ENCODE measurements at regions not wholly inside any gene's neighbourhood (a gene's known extent, or its start where the extent isn't known, plus 50 kb on each side); places are given as distances from the start of the nearest gene placed in this dataset.

GRCh38 chr6:12369781-12370262, 79.7 kb downstream of the EDN1 start:
- no peaks in the 10 kb centered on the region for H3K36me3 ChIP-seq

GRCh38 chr6:12371151-12371550, 81.0 kb downstream of the EDN1 start:
- no peak for DNase-seq (ENCODE audit: low spot score in 2 of 2)
- no peaks in the 10 kb centered on the region for H3K9me3 ChIP-seq
- no peak for TF ChIP-seq POLR2A (IDR thresholded peaks at IDR 0.05)
- TF ChIP-seq CTCF (IDR thresholded peaks at IDR 0.05) = no peak
- no peak for TF ChIP-seq POLR2AphosphoS5 (IDR thresholded peaks at IDR 0.05)
- H3K36me3 ChIP-seq = no peaks in the 10 kb centered on the region
- no peaks in the 10 kb centered on the region for H3K4me1 ChIP-seq
- H3K27ac ChIP-seq = no peak overlapping the region
- intact Hi-C loops (cut with DNase I; ENCODE audit: low total_unique reads) = no loop called here
- no peaks in the 10 kb centered on the region for H3K27me3 ChIP-seq
- H3K4me3 ChIP-seq = no peak overlapping the region

More at GRCh38 chr6:12369781-12370262, 79.7 kb downstream of the EDN1 start:
- H3K4me3 ChIP-seq = no peak overlapping the region
- no peaks in the 10 kb centered on the region for H3K4me1 ChIP-seq
- H3K27me3 ChIP-seq = no peaks in the 10 kb centered on the region
- DNase-seq (ENCODE audit: low spot score in 2 of 2) = no peak
- no peak overlapping the region for H3K27ac ChIP-seq
- no peaks in the 10 kb centered on the region for H3K9me3 ChIP-seq
- intact Hi-C loops (cut with DNase I; ENCODE audit: low total_unique reads) = no loop called here
- TF ChIP-seq CTCF (IDR thresholded peaks at IDR 0.05) = no peak
- TF ChIP-seq POLR2AphosphoS5 (IDR thresholded peaks at IDR 0.05) = no peak
- TF ChIP-seq POLR2A (IDR thresholded peaks at IDR 0.05) = no peak

- Histone ChIP-seq H3K27ac (no peak overlapping the region), H3K4me3 (no peak overlapping the region), H3K27me3 (no peaks in the 10 kb centered on the region), H3K9me3 (no peaks in the 10 kb centered on the region), H3K36me3 (no peaks in the 10 kb centered on the region), H3K4me1 (no peaks in the 10 kb centered on the region)
- intact Hi-C loops (cut with DNase I; ENCODE audit: low total_unique reads) = no loop called here
- TF ChIP-seq CTCF (IDR thresholded peaks at IDR 0.05) (no peak), POLR2A (IDR thresholded peaks at IDR 0.05) (no peak), POLR2AphosphoS5 (IDR thresholded peaks at IDR 0.05) (no peak)
- DNase-seq (ENCODE audit: low spot score in 2 of 2) = no peak
Observed at GRCh38 chr6:12371641-12372146, 81.5 kb downstream of the EDN1 start.

GRCh38 chr6:12379181-12379580, 89.0 kb downstream of the EDN1 start:
- Histone ChIP-seq H3K9me3 (no peaks in the 10 kb centered on the region), H3K27me3 (no peaks in the 10 kb centered on the region), H3K4me1 (no peaks in the 10 kb centered on the region), H3K27ac (no peak overlapping the region), H3K36me3 (no peaks in the 10 kb centered on the region), H3K4me3 (no peak overlapping the region)
- intact Hi-C loops (cut with DNase I; ENCODE audit: low total_unique reads) = no loop called here
- DNase-seq (ENCODE audit: low spot score in 2 of 2) = no peak
- no peak for TF ChIP-seq CTCF (IDR thresholded peaks at IDR 0.05)
- no peak for TF ChIP-seq POLR2AphosphoS5 (IDR thresholded peaks at IDR 0.05)
- no peak for TF ChIP-seq POLR2A (IDR thresholded peaks at IDR 0.05)

GRCh38 chr6:12381587-12381986, 91.4 kb downstream of the EDN1 start:
- TF ChIP-seq CTCF (IDR thresholded peaks at IDR 0.05) = no peak
- TF ChIP-seq POLR2A (IDR thresholded peaks at IDR 0.05) = no peak
- no peak for TF ChIP-seq POLR2AphosphoS5 (IDR thresholded peaks at IDR 0.05)
- DNase-seq (ENCODE audit: low spot score in 2 of 2) = no peak
- intact Hi-C loops (cut with DNase I; ENCODE audit: low total_unique reads) = no loop called here
- Histone ChIP-seq H3K27me3 (no peaks in the 10 kb centered on the region), H3K9me3 (no peaks in the 10 kb centered on the region), H3K27ac (no peak overlapping the region), H3K4me1 (no peaks in the 10 kb centered on the region), H3K4me3 (no peak overlapping the region), H3K36me3 (no peaks in the 10 kb centered on the region)

Measured in breast epithelium (tissue), 4 donors.